Parathyroid adenoma (tissue), 2 donors: ENCODE measurements at regions not wholly inside any gene's neighbourhood (a gene's known extent, or its start where the extent isn't known, plus 50 kb on each side); places are given as distances from the start of the nearest gene placed in this dataset.

Experiments
- H2AFZ ChIP-seq: fragments of 300-600 bp; sonication (generic); one replicate; pipeline ENCODE4 v1.7.0; 2017; ENCODE audit warnings: antibody characterized with exemption, mild to moderate bottlenecking
- H3K27ac ChIP-seq: fragments of 300-600 bp; sonication (generic); one replicate; pipeline ENCODE4 v1.7.0; 2017
- H3K27me3 ChIP-seq: fragments of 300-600 bp; sonication (generic); one replicate; pipeline ENCODE4 v1.7.0; 2017; ENCODE audit warnings: low read length; ENCODE audit not compliant: control insufficient read depth, insufficient read depth
- H3K36me3 ChIP-seq: fragments of 300-600 bp; sonication (generic); one replicate; pipeline ENCODE4 v1.7.0; 2017; ENCODE audit warnings: low read length; ENCODE audit not compliant: control insufficient read depth, insufficient read depth
- H3K4me1 ChIP-seq: fragments of 300-600 bp; sonication (generic); one replicate; pipeline ENCODE4 v1.7.0; 2017; ENCODE audit warnings: control low read depth
- H3K4me2 ChIP-seq: fragments of 300-600 bp; sonication (generic); one replicate; pipeline ENCODE4 v1.7.0; 2017; ENCODE audit warnings: low read length
- H3K4me3 ChIP-seq: fragments of 300-600 bp; sonication (generic); one replicate; pipeline ENCODE4 v1.7.0; 2017; ENCODE audit warnings: low read depth, low read length
- H3K79me2 ChIP-seq: fragments of 300-600 bp; sonication (generic); one replicate; pipeline ENCODE4 v1.7.0; 2017; ENCODE audit warnings: control low read depth
- H3K9ac ChIP-seq: fragments of 300-600 bp; sonication (generic); one replicate; pipeline ENCODE4 v1.7.0; 2017; ENCODE audit warnings: mild to moderate bottlenecking
- H3K9me3 ChIP-seq: fragments of 300-600 bp; sonication (generic); one replicate; pipeline ENCODE4 v1.7.0; 2017; ENCODE audit warnings: low read length; ENCODE audit not compliant: control insufficient read depth
- CTCF ChIP-seq: fragments of 300-600 bp; sonication (generic); IDR thresholded peaks from one replicate; pipeline ENCODE4 v1.7.0; 2017; ENCODE audit warnings: antibody characterized with exemption, mild to moderate bottlenecking
- donor health status: primary hyperparathyroidism.

GRCh38 chr4:180951312-180951711 is 1291.9 kb upstream of the TENM3 start:
- Histone ChIP-seq H3K4me3 (no peak overlapping the region), H3K4me2 (no peak overlapping the region), H3K9me3 (no peaks in the 10 kb centered on the region), H3K79me2 (no peaks in the 10 kb centered on the region), H3K27me3 (no peaks in the 10 kb centered on the region), H3K36me3 (no peaks in the 10 kb centered on the region), H3K27ac (no peak overlapping the region), H2AFZ (no peak overlapping the region), H3K9ac (no peak overlapping the region), H3K4me1 (no peaks in the 10 kb centered on the region)
- no peak for TF ChIP-seq CTCF

- no peaks in the 10 kb centered on the region for H3K27me3 ChIP-seq
- no peak overlapping the region for H3K4me2 ChIP-seq
- no peak overlapping the region for H3K4me3 ChIP-seq
- no peaks in the 10 kb centered on the region for H3K9me3 ChIP-seq
- no peak overlapping the region for H2AFZ ChIP-seq
- no peak for TF ChIP-seq CTCF
- H3K36me3 ChIP-seq = no peaks in the 10 kb centered on the region
- no peaks in the 10 kb centered on the region for H3K4me1 ChIP-seq
- no peak overlapping the region for H3K27ac ChIP-seq
- H3K79me2 ChIP-seq = no peaks in the 10 kb centered on the region
- no peak overlapping the region for H3K9ac ChIP-seq
These were observed 1289.6 kb upstream of the TENM3 start for GRCh38 chr4:180953572-180953971.

GRCh38 chr4:180960743-180961401 is 1282.3 kb upstream of the TENM3 start:
- H3K4me1 ChIP-seq = no peaks in the 10 kb centered on the region
- H3K9ac ChIP-seq = no peak overlapping the region
- no peak overlapping the region for H2AFZ ChIP-seq
- H3K4me2 ChIP-seq = no peak overlapping the region
- H3K79me2 ChIP-seq = no peaks in the 10 kb centered on the region
- no peaks in the 10 kb centered on the region for H3K27me3 ChIP-seq
- H3K4me3 ChIP-seq = no peak overlapping the region
- no peak for TF ChIP-seq CTCF
- H3K36me3 ChIP-seq = no peaks in the 10 kb centered on the region
- no peak overlapping the region for H3K27ac ChIP-seq
- no peaks in the 10 kb centered on the region for H3K9me3 ChIP-seq

GRCh38 chr4:180962268-180962667 is 1280.9 kb upstream of the TENM3 start:
- no peaks in the 10 kb centered on the region for H3K4me1 ChIP-seq
- no peaks in the 10 kb centered on the region for H3K36me3 ChIP-seq
- H3K4me3 ChIP-seq = no peak overlapping the region
- H3K9me3 ChIP-seq = no peaks in the 10 kb centered on the region
- no peak overlapping the region for H3K27ac ChIP-seq
- no peak for TF ChIP-seq CTCF
- H2AFZ ChIP-seq = no peak overlapping the region
- no peaks in the 10 kb centered on the region for H3K79me2 ChIP-seq
- H3K4me2 ChIP-seq = no peak overlapping the region
- no peak overlapping the region for H3K9ac ChIP-seq
- no peaks in the 10 kb centered on the region for H3K27me3 ChIP-seq

- H3K4me3 ChIP-seq = no peak overlapping the region
- no peak overlapping the region for H3K27ac ChIP-seq
- no peak overlapping the region for H3K9ac ChIP-seq
- no peak overlapping the region for H3K4me2 ChIP-seq
- no peaks in the 10 kb centered on the region for H3K36me3 ChIP-seq
- H2AFZ ChIP-seq = no peak overlapping the region
- no peaks in the 10 kb centered on the region for H3K27me3 ChIP-seq
- no peaks in the 10 kb centered on the region for H3K4me1 ChIP-seq
- no peaks in the 10 kb centered on the region for H3K79me2 ChIP-seq
- TF ChIP-seq CTCF = no peak
- H3K9me3 ChIP-seq = no peaks in the 10 kb centered on the region
These were observed 1276.9 kb upstream of the TENM3 start for GRCh38 chr4:180966312-180966711.
